Lower leg skin (tissue), 3 donors: ENCODE measurements at regions not wholly inside any gene's neighbourhood (a gene's known extent, or its start where the extent isn't known, plus 50 kb on each side); places are given as distances from the start of the nearest gene placed in this dataset.

Source experiments
- CTCF ChIP-seq, 3 donors: fragments of 450-650 bp; IDR thresholded peaks; one replicate each; pipeline ENCODE4 v1.5.1; 2016; ENCODE audit warnings: antibody characterized with exemption in 3 of 3, mild to moderate bottlenecking in 3 of 3, moderate library complexity in 2 of 3
- POLR2A ChIP-seq, 2 donors: fragments of 450-650 bp; IDR thresholded peaks; one replicate each; pipeline ENCODE4 v1.6.1; 2016 to 2017; ENCODE audit warnings: antibody characterized with exemption in 2 of 2, mild to moderate bottlenecking in 1 of 2, moderate library complexity in 1 of 2

GRCh38 chr16:14004031-14004728, 66.9 kb upstream of the MRTFB start:
- TF ChIP-seq POLR2A (IDR thresholded peaks at IDR 0.05) = no peak
- TF ChIP-seq CTCF (IDR thresholded peaks at IDR 0.05) = no peak
